Gastroesophageal sphincter (tissue), 4 donors: ENCODE measurements at regions not wholly inside any gene's neighbourhood (a gene's known extent, or its start where the extent isn't known, plus 50 kb on each side); places are given as distances from the start of the nearest gene placed in this dataset.

Experiments used
- ATAC-seq: fragments of 150-250 bp; one replicate; pipeline ENCODE4 v1.9.1; 2016; ENCODE audit warnings: mild to moderate bottlenecking, moderate library complexity
- H3K27ac ChIP-seq, 4 donors: fragments of 200-600 bp; sonication (generic) in 3 of 4; 1 replicate in 3 of 4; 2 replicates in 1 of 4; pipeline ENCODE4 v1.5.1; 2016 to 2019
- H3K27me3 ChIP-seq: fragments of 200-600 bp; sonication (generic); one replicate; pipeline ENCODE4 v1.5.1; 2019
- H3K36me3 ChIP-seq, 2 donors: fragments of 200-600 bp; sonication (generic); one replicate each; pipeline ENCODE4 v1.5.1; 2019; ENCODE audit warnings: control low read depth in 1 of 2
- H3K4me1 ChIP-seq, 3 donors: fragments of 200-600 bp; sonication (generic); 1 replicate in 2 of 3; 2 replicates in 1 of 3; pipeline ENCODE4 v1.5.1; 2016 to 2019; ENCODE audit warnings: control low read depth in 2 of 3
- H3K4me3 ChIP-seq, 2 donors: fragments of 200-600 bp; sonication (generic); one replicate each; pipeline ENCODE4 v1.5.1; 2019; ENCODE audit warnings: mild to moderate bottlenecking in 1 of 2, moderate library complexity in 1 of 2
- H3K9me3 ChIP-seq, 3 donors: fragments of 200-600 bp; sonication (generic); one replicate each; pipeline ENCODE4 v1.5.1; 2017 to 2019; ENCODE audit warnings: control low read depth in 2 of 3
- CTCF ChIP-seq, 4 experiments: fragments of 200-600 bp in 2 of 4; fragments of 450-650 bp in 2 of 4; sonication (generic) in 1 of 4; IDR thresholded peaks; one replicate each; pipeline ENCODE4 v1.5.1; 2017 to 2019; ENCODE audit warnings: antibody characterized with exemption in 4 of 4, mild to moderate bottlenecking in 2 of 4, moderate library complexity in 2 of 4
- EP300 ChIP-seq: sonication (generic); formaldehyde crosslinking; IDR thresholded peaks from one replicate; pipeline ENCODE4 v1.6.1; 2017; ENCODE audit warnings: antibody characterized with exemption, mild to moderate bottlenecking
- POLR2A ChIP-seq, 2 donors: fragments of 450-650 bp; IDR thresholded peaks; one replicate each; pipeline ENCODE4 v1.6.1; 2017; ENCODE audit warnings: antibody characterized with exemption in 2 of 2, mild to moderate bottlenecking in 2 of 2, moderate library complexity in 1 of 2
- POLR2AphosphoS5 ChIP-seq: sonication (generic); formaldehyde crosslinking; IDR thresholded peaks from one replicate; pipeline ENCODE4 v1.6.1; 2017; ENCODE audit warnings: antibody characterized with exemption
- WGBS, 2 donors: methylation state at CpG; one replicate each; pipeline ENCODE4 v1.1.5; 2018; ENCODE audit warnings: low coverage in 1 of 2; 5-methylcytosine and 5-hydroxymethylcytosine counted together

DNA sequence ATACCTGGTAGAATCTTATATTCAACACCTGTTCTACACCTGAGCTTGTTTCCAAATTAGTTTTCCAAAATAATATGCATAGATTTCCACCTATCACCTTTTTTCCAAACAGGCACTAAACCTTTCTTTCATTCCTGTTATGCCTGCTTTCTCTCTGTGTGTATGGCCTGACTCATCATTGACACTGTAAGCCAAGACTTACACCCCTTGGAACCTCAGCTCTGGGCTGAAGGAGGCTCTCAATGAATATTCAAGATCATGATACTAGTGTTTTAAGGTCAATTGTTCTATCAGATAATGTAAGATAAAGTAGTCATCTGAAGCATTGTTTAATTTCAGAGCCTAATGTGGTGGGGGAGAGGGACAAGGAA, 1193.3 kb downstream of the FLRT2 start:
- no peaks in the 10 kb centered on the region for H3K9me3 ChIP-seq
- TF ChIP-seq POLR2A (IDR thresholded peaks at IDR 0.05) = no peak
- no peak for TF ChIP-seq POLR2AphosphoS5
- TF ChIP-seq CTCF (IDR thresholded peaks at IDR 0.05) = no peak
- no peak for TF ChIP-seq EP300

GRCh38 chr14:86722612-86723253, 1192.8 kb downstream of the FLRT2 start:
- Histone ChIP-seq H3K9me3 (no peaks in the 10 kb centered on the region), H3K27ac (no peak overlapping the region), H3K4me3 (no peak overlapping the region), H3K4me1 (no peaks in the 10 kb centered on the region), H3K36me3 (no peaks in the 10 kb centered on the region), H3K27me3 (no peaks in the 10 kb centered on the region)
- TF ChIP-seq EP300 = no peak
- TF ChIP-seq POLR2A (IDR thresholded peaks at IDR 0.05) = no peak
- TF ChIP-seq POLR2AphosphoS5 = no peak
- no peak for TF ChIP-seq CTCF (IDR thresholded peaks at IDR 0.05)
- WGBS, 2 donors = 93 to 100% methylated on average over 2 of the region's 2 CpGs
- no peak for ATAC-seq

More for the DNA sequence above, 1193.3 kb downstream of the FLRT2 start:
- H3K27ac ChIP-seq = no peak overlapping the region
- no peaks in the 10 kb centered on the region for H3K4me1 ChIP-seq
- H3K4me3 ChIP-seq = no peak overlapping the region
- no peaks in the 10 kb centered on the region for H3K27me3 ChIP-seq
- ATAC-seq = no peak
- H3K36me3 ChIP-seq = no peaks in the 10 kb centered on the region

DNA sequence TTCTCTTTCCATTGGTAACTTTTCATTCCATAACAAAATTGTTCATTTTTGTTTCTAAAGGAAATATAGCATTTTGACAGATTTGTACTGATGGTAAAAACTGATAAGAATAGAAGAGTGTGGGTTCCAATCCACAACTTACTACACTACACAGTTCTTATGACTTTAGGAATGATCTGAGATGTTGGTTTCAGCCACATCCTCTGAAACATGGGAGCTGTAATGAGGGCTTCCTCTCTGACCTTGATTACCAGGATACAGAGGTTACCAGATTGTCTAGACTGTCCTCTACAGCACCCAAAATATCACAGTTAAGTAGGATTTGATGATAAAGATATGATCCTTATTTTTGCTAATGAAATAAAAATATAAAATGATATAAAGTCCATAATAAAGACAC, 1184.6 kb downstream of the FLRT2 start:
- ATAC-seq = no peak
- H3K27me3 ChIP-seq = no peaks in the 10 kb centered on the region
- no peak for TF ChIP-seq EP300
- no peak overlapping the region for H3K4me3 ChIP-seq
- H3K36me3 ChIP-seq = no peaks in the 10 kb centered on the region
- no peak overlapping the region for H3K27ac ChIP-seq
- H3K9me3 ChIP-seq = no peaks in the 10 kb centered on the region
- H3K4me1 ChIP-seq = no peaks in the 10 kb centered on the region

DNA sequence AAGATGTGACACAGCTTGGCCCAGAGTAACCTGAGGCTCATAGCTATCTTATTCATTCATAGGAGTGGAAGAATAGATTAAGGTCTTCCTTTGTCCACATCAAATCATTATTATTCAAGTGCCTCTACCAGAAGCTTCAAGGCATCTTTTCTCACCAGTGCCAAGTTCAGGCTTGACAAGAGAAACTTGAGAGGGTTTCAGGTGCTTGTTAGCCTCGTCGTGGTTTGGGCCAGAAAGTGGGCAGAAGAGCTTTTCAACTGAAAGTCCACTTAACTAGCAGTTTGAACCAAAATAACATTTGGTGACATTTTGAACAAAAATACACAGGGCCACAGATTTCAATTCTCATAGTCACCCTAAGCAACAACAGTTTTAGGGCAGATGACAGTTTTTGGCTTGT, 1184.2 kb downstream of the FLRT2 start:
- Histone ChIP-seq H3K4me3 (no peak overlapping the region), H3K27ac (no peak overlapping the region), H3K4me1 (no peaks in the 10 kb centered on the region), H3K27me3 (no peaks in the 10 kb centered on the region), H3K36me3 (no peaks in the 10 kb centered on the region), H3K9me3 (no peaks in the 10 kb centered on the region)
- no peak for ATAC-seq
- TF ChIP-seq POLR2AphosphoS5 = no peak
- TF ChIP-seq POLR2A (IDR thresholded peaks at IDR 0.05) = no peak
- no peak for TF ChIP-seq EP300
- TF ChIP-seq CTCF (IDR thresholded peaks at IDR 0.05) = no peak
- 67 to 77% methylated on average over 2 of the region's 2 CpGs for WGBS, 2 donors

- H3K36me3 ChIP-seq = no peaks in the 10 kb centered on the region
- WGBS, 2 donors = 59 to 66% methylated on average over 4 of the region's 4 CpGs
- no peaks in the 10 kb centered on the region for H3K27me3 ChIP-seq
- no peaks in the 10 kb centered on the region for H3K9me3 ChIP-seq
- H3K27ac ChIP-seq = no peak overlapping the region
- H3K4me1 ChIP-seq = no peaks in the 10 kb centered on the region
- no peak for ATAC-seq
- no peak overlapping the region for H3K4me3 ChIP-seq
- TF ChIP-seq EP300 (no peak), CTCF (IDR thresholded peaks at IDR 0.05) (no peak), POLR2A (IDR thresholded peaks at IDR 0.05) (no peak), POLR2AphosphoS5 (no peak)
Observed at GRCh38 chr14:86712727-86713126, 1182.8 kb downstream of the FLRT2 start.
